Gastroesophageal sphincter (tissue), 4 donors: ENCODE measurements at regions not wholly inside any gene's neighbourhood (a gene's known extent, or its start where the extent isn't known, plus 50 kb on each side); places are given as distances from the start of the nearest gene placed in this dataset.

Experiments used
- ATAC-seq: fragments of 150-250 bp; one replicate; pipeline ENCODE4 v1.9.1; 2016; ENCODE audit warnings: mild to moderate bottlenecking, moderate library complexity
- H3K27ac ChIP-seq, 4 donors: fragments of 200-600 bp; sonication (generic) in 3 of 4; 1 replicate in 3 of 4; 2 replicates in 1 of 4; pipeline ENCODE4 v1.5.1; 2016 to 2019
- H3K27me3 ChIP-seq: fragments of 200-600 bp; sonication (generic); one replicate; pipeline ENCODE4 v1.5.1; 2019
- H3K36me3 ChIP-seq, 2 donors: fragments of 200-600 bp; sonication (generic); one replicate each; pipeline ENCODE4 v1.5.1; 2019; ENCODE audit warnings: control low read depth in 1 of 2
- H3K4me1 ChIP-seq, 3 donors: fragments of 200-600 bp; sonication (generic); 1 replicate in 2 of 3; 2 replicates in 1 of 3; pipeline ENCODE4 v1.5.1; 2016 to 2019; ENCODE audit warnings: control low read depth in 2 of 3
- H3K4me3 ChIP-seq, 2 donors: fragments of 200-600 bp; sonication (generic); one replicate each; pipeline ENCODE4 v1.5.1; 2019; ENCODE audit warnings: mild to moderate bottlenecking in 1 of 2, moderate library complexity in 1 of 2
- H3K9me3 ChIP-seq, 3 donors: fragments of 200-600 bp; sonication (generic); one replicate each; pipeline ENCODE4 v1.5.1; 2017 to 2019; ENCODE audit warnings: control low read depth in 2 of 3
- CTCF ChIP-seq, 4 experiments: fragments of 200-600 bp in 2 of 4; fragments of 450-650 bp in 2 of 4; sonication (generic) in 1 of 4; IDR thresholded peaks; one replicate each; pipeline ENCODE4 v1.5.1; 2017 to 2019; ENCODE audit warnings: antibody characterized with exemption in 4 of 4, mild to moderate bottlenecking in 2 of 4, moderate library complexity in 2 of 4
- EP300 ChIP-seq: sonication (generic); formaldehyde crosslinking; IDR thresholded peaks from one replicate; pipeline ENCODE4 v1.6.1; 2017; ENCODE audit warnings: antibody characterized with exemption, mild to moderate bottlenecking
- POLR2A ChIP-seq, 2 donors: fragments of 450-650 bp; IDR thresholded peaks; one replicate each; pipeline ENCODE4 v1.6.1; 2017; ENCODE audit warnings: antibody characterized with exemption in 2 of 2, mild to moderate bottlenecking in 2 of 2, moderate library complexity in 1 of 2
- POLR2AphosphoS5 ChIP-seq: sonication (generic); formaldehyde crosslinking; IDR thresholded peaks from one replicate; pipeline ENCODE4 v1.6.1; 2017; ENCODE audit warnings: antibody characterized with exemption
- WGBS, 2 donors: methylation state at CpG; one replicate each; pipeline ENCODE4 v1.1.5; 2018; ENCODE audit warnings: low coverage in 1 of 2; 5-methylcytosine and 5-hydroxymethylcytosine counted together

GRCh38 chr22:49590851-49591445 is 236.7 kb downstream of the BRD1 start:
- H3K27ac ChIP-seq = no peak overlapping the region
- TF ChIP-seq EP300 = no peak
- TF ChIP-seq POLR2A (IDR thresholded peaks at IDR 0.05) = no peak
- no peak for TF ChIP-seq POLR2AphosphoS5
- no peak for TF ChIP-seq CTCF (IDR thresholded peaks at IDR 0.05)
- H3K4me1 ChIP-seq = no peaks in the 10 kb centered on the region
- H3K9me3 ChIP-seq = peaks cover 0 to 16% (median 0%) of the 10 kb centered on the region in 3 donors
- no peak overlapping the region for H3K4me3 ChIP-seq
- H3K27me3 ChIP-seq = peaks cover 42% of the 10 kb centered on the region
- no peak for ATAC-seq
- WGBS, 2 donors = 100% methylated on average over 1 of the region's 17 CpGs; no CpG with 5 or more reads in 1 of the 2 donors
- no peaks in the 10 kb centered on the region for H3K36me3 ChIP-seq

- 90% methylated on average over 4 of the region's 17 CpGs; no CpG with 5 or more reads in 1 of the 2 donors for WGBS, 2 donors
- Histone ChIP-seq H3K4me3 (no peak overlapping the region), H3K36me3 (no peaks in the 10 kb centered on the region), H3K27me3 (peaks cover 42% of the 10 kb centered on the region), H3K27ac (no peak overlapping the region), H3K9me3 (peaks cover 0 to 16% (median 0%) of the 10 kb centered on the region in 3 donors), H3K4me1 (no peaks in the 10 kb centered on the region)
- ATAC-seq = no peak
- TF ChIP-seq POLR2A (IDR thresholded peaks at IDR 0.05) = no peak
- TF ChIP-seq CTCF (IDR thresholded peaks at IDR 0.05) = no peak
- TF ChIP-seq POLR2AphosphoS5 = no peak
- TF ChIP-seq EP300 = no peak
Measured at GRCh38 chr22:49590381-49590780, 237.3 kb downstream of the BRD1 start.

- H3K36me3 ChIP-seq = no peaks in the 10 kb centered on the region
- no peak overlapping the region for H3K27ac ChIP-seq
- H3K27me3 ChIP-seq = peaks cover 42% of the 10 kb centered on the region
- no peaks in the 10 kb centered on the region for H3K4me1 ChIP-seq
- no peak for ATAC-seq
- H3K4me3 ChIP-seq = no peak overlapping the region
- no peak for TF ChIP-seq POLR2A (IDR thresholded peaks at IDR 0.05)
- TF ChIP-seq POLR2AphosphoS5 = no peak
- no peak for TF ChIP-seq EP300
- no peak for TF ChIP-seq CTCF (IDR thresholded peaks at IDR 0.05)
- peaks cover 0 to 11% (median 0%) of the 10 kb centered on the region in 3 donors for H3K9me3 ChIP-seq
- no CpG with 5 or more reads among the region's 18 CpGs for WGBS, 2 donors
Measured at GRCh38 chr22:49589811-49590210, 237.9 kb downstream of the BRD1 start.

GRCh38 chr22:49589301-49589700 is 238.4 kb downstream of the BRD1 start:
- 100% methylated on average over 2 to 9 of the region's 14 CpGs for WGBS, 2 donors
- Histone ChIP-seq H3K9me3 (peaks cover 0 to 6% (median 0%) of the 10 kb centered on the region in 3 donors), H3K4me1 (no peaks in the 10 kb centered on the region), H3K4me3 (no peak overlapping the region), H3K27me3 (peaks cover 40% of the 10 kb centered on the region), H3K36me3 (no peaks in the 10 kb centered on the region), H3K27ac (no peak overlapping the region)
- ATAC-seq = no peak
- no peak for TF ChIP-seq CTCF (IDR thresholded peaks at IDR 0.05)
- TF ChIP-seq POLR2A (IDR thresholded peaks at IDR 0.05) = no peak
- TF ChIP-seq EP300 = no peak
- no peak for TF ChIP-seq POLR2AphosphoS5

- no peaks in the 10 kb centered on the region for H3K36me3 ChIP-seq
- H3K27ac ChIP-seq = no peak overlapping the region
- H3K27me3 ChIP-seq = peaks cover 35% of the 10 kb centered on the region
- no peaks in the 10 kb centered on the region for H3K9me3 ChIP-seq
- ATAC-seq = no peak
- H3K4me3 ChIP-seq = no peak overlapping the region
- no peaks in the 10 kb centered on the region for H3K4me1 ChIP-seq
- TF ChIP-seq EP300 = no peak
- no peak for TF ChIP-seq CTCF (IDR thresholded peaks at IDR 0.05)
- TF ChIP-seq POLR2AphosphoS5 = no peak
- no peak for TF ChIP-seq POLR2A (IDR thresholded peaks at IDR 0.05)
- 58 to 71% methylated on average over 4 to 8 of the region's 12 CpGs for WGBS, 2 donors
Measured at GRCh38 chr22:49588739-49589138, 238.9 kb downstream of the BRD1 start.
